ENCODE measurements at regions not wholly inside any gene's neighbourhood (a gene's known extent, or its start where the extent isn't known, plus 50 kb on each side); places are given as distances from the start of the nearest gene placed in this dataset.

- no peak overlapping the region for H3K27ac ChIP-seq (ENCODE audit: insufficient read depth, low read length)
- no peak overlapping the region for H3K14ac ChIP-seq (replicated peaks; ENCODE audit: low read depth, low read length)
- H3K79me1 ChIP-seq (ENCODE audit: low read depth in 1 of 2, low read length in 2 of 2), result no peaks in the 10 kb centered on the region
- DNase-seq (no peak), ATAC-seq (ENCODE audit: low read depth) (no peak)
- H2AK9ac ChIP-seq (replicated peaks; ENCODE audit: low read depth, low read length, poor library complexity), result no peak overlapping the region
- H2BK120ac ChIP-seq (ENCODE audit: low read depth, low read length), result no peak overlapping the region
- no peak overlapping the region for H4K91ac ChIP-seq (ENCODE audit: insufficient read depth, low read depth, low read length)
- no peak overlapping the region for H2AFZ ChIP-seq (replicated peaks; ENCODE audit: low read length, poor library complexity)
- H3K36me3 ChIP-seq (ENCODE audit: control insufficient read depth, insufficient read depth, low read length), result no peaks in the 10 kb centered on the region
- H3K56ac ChIP-seq (ENCODE audit: extremely low read depth, insufficient read depth, low read length), result no peak overlapping the region
- dilution Hi-C loops (cut with HindIII; ENCODE audit: low sequenced_read_pairs, unreplicated experiment) (no loop called here), intact Hi-C loops (cut with micrococcal nuclease) (no loop called here), in situ Hi-C loops (cut with MboI; ENCODE audit: low sequenced_read_pairs) (no loop called here)
- H3K9me3 ChIP-seq (ENCODE audit: control insufficient read depth, insufficient read depth, low read length), result no peaks in the 10 kb centered on the region
- no TSS peak for BruUV-seq (replicated peaks)
- H3K9me1 ChIP-seq (ENCODE audit: insufficient read depth, low read length), result no peaks in the 10 kb centered on the region
- POLR2A ChIA-PET (ENCODE audit: unreplicated experiment), result no interaction called here
- no peak overlapping the region for H3K23ac ChIP-seq (ENCODE audit: low read depth, low read length)
- CTCF ChIA-PET, result interaction anchor here (3.7 kb wide), 1 partner anchor 9 kb away, joined by 13 read pairs; no protein-coding TSS in a partner anchor
- H3K4me1 ChIP-seq (ENCODE audit: control insufficient read depth, insufficient read depth, low read length), result no peaks in the 10 kb centered on the region; the same call in 1 of the 2 replicates
- no peak overlapping the region for H4K8ac ChIP-seq (ENCODE audit: low read depth in 2 of 2, low read length in 2 of 2)
- H4K20me1 ChIP-seq (ENCODE audit: insufficient read depth, low read length), result no peaks in the 10 kb centered on the region
- no peak overlapping the region for H2BK5ac ChIP-seq (ENCODE audit: low read depth, low read length, poor library complexity, severe bottlenecking)
- H3K4ac ChIP-seq (ENCODE audit: low read depth, low read length), result no peak overlapping the region
- no peak overlapping the region for H3K4me2 ChIP-seq (ENCODE audit: low read depth, low read length)
- peaks cover 2% of the 10 kb centered on the region; the same call in 1 of the 2 replicates for H3K27me3 ChIP-seq (ENCODE audit: control insufficient read depth, insufficient read depth, low read length)
- WGBS, 2 experiments (ENCODE audit: extremely low coverage in 2 of 2, insufficient read length in 1 of 2), result no CpG with 5 or more reads among the region's 6 CpGs
- H2AK5ac ChIP-seq (ENCODE audit: low read depth, low read length), result no peak overlapping the region
- H3K18ac ChIP-seq (ENCODE audit: low read depth, low read length), result no peak overlapping the region
- H3K9ac ChIP-seq (ENCODE audit: low read depth, low read length), result no peak overlapping the region
- H4K5ac ChIP-seq (ENCODE audit: low read depth, low read length), result no peak overlapping the region
- H2BK15ac ChIP-seq (ENCODE audit: low read depth, low read length), result no peak overlapping the region
- H3K4me3 ChIP-seq (ENCODE audit: insufficient read depth, low read depth, low read length), result no peak overlapping the region
- H2BK20ac ChIP-seq (ENCODE audit: low read depth, low read length), result no peak overlapping the region
- TF ChIP-seq, protein P1, sequence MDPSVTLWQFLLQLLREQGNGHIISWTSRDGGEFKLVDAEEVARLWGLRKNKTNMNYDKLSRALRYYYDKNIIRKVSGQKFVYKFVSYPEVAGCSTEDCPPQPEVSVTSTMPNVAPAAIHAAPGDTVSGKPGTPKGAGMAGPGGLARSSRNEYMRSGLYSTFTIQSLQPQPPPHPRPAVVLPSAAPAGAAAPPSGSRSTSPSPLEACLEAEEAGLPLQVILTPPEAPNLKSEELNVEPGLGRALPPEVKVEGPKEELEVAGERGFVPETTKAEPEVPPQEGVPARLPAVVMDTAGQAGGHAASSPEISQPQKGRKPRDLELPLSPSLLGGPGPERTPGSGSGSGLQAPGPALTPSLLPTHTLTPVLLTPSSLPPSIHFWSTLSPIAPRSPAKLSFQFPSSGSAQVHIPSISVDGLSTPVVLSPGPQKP (IDR thresholded peaks at IDR 0.05; ENCODE audit: borderline replicate concordance, low read depth, low read length), result no peak
- TF ChIP-seq CEBPB (IDR thresholded peaks at IDR 0.05; ENCODE audit: low read depth, low read length), result no peak
- no peak for TF ChIP-seq MAFK (IDR thresholded peaks at IDR 0.05; ENCODE audit: low read depth, low read length)
- no peak for TF ChIP-seq CHD1 (IDR thresholded peaks at IDR 0.05; ENCODE audit: low read depth, low read length)
- no peak for TF ChIP-seq RFX5 (IDR thresholded peaks at IDR 0.05; ENCODE audit: low read depth, low read length)
- no peak for TF ChIP-seq FOS (IDR thresholded peaks at IDR 0.05; ENCODE audit: low read depth, low read length)
- TF ChIP-seq, protein P2, sequence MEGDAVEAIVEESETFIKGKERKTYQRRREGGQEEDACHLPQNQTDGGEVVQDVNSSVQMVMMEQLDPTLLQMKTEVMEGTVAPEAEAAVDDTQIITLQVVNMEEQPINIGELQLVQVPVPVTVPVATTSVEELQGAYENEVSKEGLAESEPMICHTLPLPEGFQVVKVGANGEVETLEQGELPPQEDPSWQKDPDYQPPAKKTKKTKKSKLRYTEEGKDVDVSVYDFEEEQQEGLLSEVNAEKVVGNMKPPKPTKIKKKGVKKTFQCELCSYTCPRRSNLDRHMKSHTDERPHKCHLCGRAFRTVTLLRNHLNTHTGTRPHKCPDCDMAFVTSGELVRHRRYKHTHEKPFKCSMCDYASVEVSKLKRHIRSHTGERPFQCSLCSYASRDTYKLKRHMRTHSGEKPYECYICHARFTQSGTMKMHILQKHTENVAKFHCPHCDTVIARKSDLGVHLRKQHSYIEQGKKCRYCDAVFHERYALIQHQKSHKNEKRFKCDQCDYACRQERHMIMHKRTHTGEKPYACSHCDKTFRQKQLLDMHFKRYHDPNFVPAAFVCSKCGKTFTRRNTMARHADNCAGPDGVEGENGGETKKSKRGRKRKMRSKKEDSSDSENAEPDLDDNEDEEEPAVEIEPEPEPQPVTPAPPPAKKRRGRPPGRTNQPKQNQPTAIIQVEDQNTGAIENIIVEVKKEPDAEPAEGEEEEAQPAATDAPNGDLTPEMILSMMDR (conservative IDR thresholded peaks at IDR 0.05; ENCODE audit: low read depth, low read length), result no peak
- no peak for TF ChIP-seq MXI1 (IDR thresholded peaks at IDR 0.05; ENCODE audit: borderline replicate concordance, low read depth, low read length)
- TF ChIP-seq NFE2L2 (IDR thresholded peaks at IDR 0.05; ENCODE audit: low read depth, low read length), result no peak
- no peak for TF ChIP-seq BHLHE40 (IDR thresholded peaks at IDR 0.05; ENCODE audit: low read depth, low read length)
- no peak for TF ChIP-seq RAD21 (IDR thresholded peaks at IDR 0.05; ENCODE audit: low read length)
- TF ChIP-seq SMC3 (IDR thresholded peaks at IDR 0.05; ENCODE audit: low read depth, low read length), result no peak
- no peak for TF ChIP-seq POLR2A (IDR thresholded peaks at IDR 0.05; ENCODE audit: low read depth, low read length)
- TF ChIP-seq MAZ (IDR thresholded peaks at IDR 0.05; ENCODE audit: borderline replicate concordance, low read depth, low read length), result no peak
- TF ChIP-seq USF2 (IDR thresholded peaks at IDR 0.05; ENCODE audit: low read depth, low read length), result no peak
Observed at GRCh38 chr1:224860488-224861338, 68.8 kb upstream of the DNAH14 start.

Measured in IMR-90 (cell line).